ENCODE measurements at regions not wholly inside any gene's neighbourhood (a gene's known extent, or its start where the extent isn't known, plus 50 kb on each side); places are given as distances from the start of the nearest gene placed in this dataset.

- intact Hi-C loops (cut with DNase I): no loop called here
- H3K27me3 ChIP-seq (ENCODE audit: insufficient read depth in 3 of 3, low read length in 2 of 3): no peaks in the 10 kb centered on the region
- no peak for ATAC-seq
- no peaks in the 10 kb centered on the region for H3K36me3 ChIP-seq (ENCODE audit: insufficient read depth in 1 of 2, low read depth in 1 of 2)
- H3K4me3 ChIP-seq: no peak overlapping the region
- no peak for TF ChIP-seq CTCF (IDR thresholded peaks at IDR 0.05)
- no peak overlapping the region for H3K27ac ChIP-seq
- no peaks in the 10 kb centered on the region for H3K4me1 ChIP-seq
- 23 to 59% (median 30%) methylated on average over 2 of the region's 2 CpGs for WGBS, 3 donors
- no peaks in the 10 kb centered on the region for H3K9me3 ChIP-seq
- no peak for DNase-seq
These were observed 82.1 kb downstream of the MAGEB10 start for GRCh38 chrX:27889878-27890277.

- ATAC-seq: no peak
- Histone ChIP-seq H3K27ac (no peak overlapping the region), H3K9me3 (no peaks in the 10 kb centered on the region), H3K4me3 (no peak overlapping the region), H3K4me1 (no peaks in the 10 kb centered on the region), H3K36me3 (ENCODE audit: insufficient read depth in 1 of 2, low read depth in 1 of 2) (no peaks in the 10 kb centered on the region), H3K27me3 (ENCODE audit: insufficient read depth in 3 of 3, low read length in 2 of 3) (no peaks in the 10 kb centered on the region)
- WGBS, 3 donors: 51 to 70% (median 64%) methylated on average over 5 of the region's 5 CpGs
- DNase-seq: no peak
- no peak for TF ChIP-seq CTCF (IDR thresholded peaks at IDR 0.05)
- intact Hi-C loops (cut with DNase I): no loop called here
These were observed 76.9 kb downstream of the MAGEB10 start for GRCh38 chrX:27884654-27885053.

GRCh38 chrX:27883468-27884092 lies 75.8 kb downstream of the MAGEB10 start:
- TF ChIP-seq CTCF (IDR thresholded peaks at IDR 0.05): no peak
- 61 to 67% (median 63%) methylated on average over 3 of the region's 3 CpGs for WGBS, 3 donors
- intact Hi-C loops (cut with DNase I): no loop called here

GRCh38 chrX:27882695-27883094 lies 74.9 kb downstream of the MAGEB10 start:
- Histone ChIP-seq H3K27ac (no peak overlapping the region), H3K27me3 (ENCODE audit: insufficient read depth in 3 of 3, low read length in 2 of 3) (no peaks in the 10 kb centered on the region), H3K4me1 (no peaks in the 10 kb centered on the region), H3K9me3 (no peaks in the 10 kb centered on the region), H3K36me3 (ENCODE audit: insufficient read depth in 1 of 2, low read depth in 1 of 2) (no peaks in the 10 kb centered on the region), H3K4me3 (no peak overlapping the region)
- WGBS, 3 donors: 89 to 100% (median 94%) methylated on average over 1 of the region's 1 CpG
- intact Hi-C loops (cut with DNase I): no loop called here
- ATAC-seq: no peak
- no peak for TF ChIP-seq CTCF (IDR thresholded peaks at IDR 0.05)
- no peak for DNase-seq

More at GRCh38 chrX:27883468-27884092, 75.8 kb downstream of the MAGEB10 start:
- DNase-seq (no peak), ATAC-seq (no peak)
- no peaks in the 10 kb centered on the region for H3K36me3 ChIP-seq (ENCODE audit: insufficient read depth in 1 of 2, low read depth in 1 of 2)
- no peaks in the 10 kb centered on the region for H3K27me3 ChIP-seq (ENCODE audit: insufficient read depth in 3 of 3, low read length in 2 of 3)
- H3K9me3 ChIP-seq: no peaks in the 10 kb centered on the region
- H3K4me3 ChIP-seq: no peak overlapping the region
- H3K4me1 ChIP-seq: no peaks in the 10 kb centered on the region
- H3K27ac ChIP-seq: no peak overlapping the region

GRCh38 chrX:27878862-27879261 lies 71.1 kb downstream of the MAGEB10 start:
- Histone ChIP-seq H3K36me3 (ENCODE audit: insufficient read depth in 1 of 2, low read depth in 1 of 2) (no peaks in the 10 kb centered on the region), H3K9me3 (no peaks in the 10 kb centered on the region), H3K27ac (no peak overlapping the region), H3K4me3 (no peak overlapping the region), H3K4me1 (no peaks in the 10 kb centered on the region), H3K27me3 (ENCODE audit: insufficient read depth in 3 of 3, low read length in 2 of 3) (no peaks in the 10 kb centered on the region)
- no peak for ATAC-seq
- no peak for TF ChIP-seq CTCF (IDR thresholded peaks at IDR 0.05)
- 73 to 91% (median 89%) methylated on average over 1 of the region's 1 CpG for WGBS, 3 donors
- DNase-seq: no peak
- intact Hi-C loops (cut with DNase I): no loop called here
